ENCODE measurements at regions not wholly inside any gene's neighbourhood (a gene's known extent, or its start where the extent isn't known, plus 50 kb on each side); places are given as distances from the start of the nearest gene placed in this dataset.

GRCh38 chr12:114263056-114263805, 142.7 kb downstream of the TBX5 start:
- in situ Hi-C loops (cut with MboI; ENCODE audit: low pct_unique_long_range_greater_than_20kb, low sequenced_read_pairs), result no loop called here
- no peak for DNase-seq

GRCh38 chr12:114257687-114258086, 148.3 kb downstream of the TBX5 start:
- in situ Hi-C loops (cut with MboI; ENCODE audit: low pct_unique_long_range_greater_than_20kb, low sequenced_read_pairs), result no loop called here
- no peak for DNase-seq

GRCh38 chr12:114254998-114255397, 150.9 kb downstream of the TBX5 start:
- no peak for DNase-seq
- in situ Hi-C loops (cut with MboI; ENCODE audit: low pct_unique_long_range_greater_than_20kb, low sequenced_read_pairs), result no loop called here

- DNase-seq, result no peak
- in situ Hi-C loops (cut with MboI; ENCODE audit: low pct_unique_long_range_greater_than_20kb, low sequenced_read_pairs), result no loop called here
Measured at GRCh38 chr12:114253976-114254778, 151.8 kb downstream of the TBX5 start.

- in situ Hi-C loops (cut with MboI; ENCODE audit: low pct_unique_long_range_greater_than_20kb, low sequenced_read_pairs), result no loop called here
- no peak for DNase-seq
Measured at GRCh38 chr12:114248527-114248926, 157.4 kb downstream of the TBX5 start.

GRCh38 chr12:114245555-114245954, 160.4 kb downstream of the TBX5 start:
- no peak for DNase-seq
- in situ Hi-C loops (cut with MboI; ENCODE audit: low pct_unique_long_range_greater_than_20kb, low sequenced_read_pairs), result no loop called here

- DNase-seq, result peak; percentile 4
- in situ Hi-C loops (cut with MboI; ENCODE audit: low pct_unique_long_range_greater_than_20kb, low sequenced_read_pairs), result no loop called here
Measured at GRCh38 chr12:114241973-114242434, 163.9 kb downstream of the TBX5 start.

- in situ Hi-C loops (cut with MboI; ENCODE audit: low pct_unique_long_range_greater_than_20kb, low sequenced_read_pairs), result no loop called here
- no peak for DNase-seq
Measured at GRCh38 chr12:114240288-114240687, 165.7 kb downstream of the TBX5 start.

- DNase-seq, result no peak
- in situ Hi-C loops (cut with MboI; ENCODE audit: low pct_unique_long_range_greater_than_20kb, low sequenced_read_pairs), result no loop called here
Measured at GRCh38 chr12:114238808-114239207, 167.1 kb downstream of the TBX5 start.

GRCh38 chr12:114237230-114237629, 168.7 kb downstream of the TBX5 start:
- in situ Hi-C loops (cut with MboI; ENCODE audit: low pct_unique_long_range_greater_than_20kb, low sequenced_read_pairs), result no loop called here
- no peak for DNase-seq

GRCh38 chr12:114232187-114232586, 173.8 kb downstream of the TBX5 start:
- DNase-seq, result no peak

GRCh38 chr12:114229150-114229549, 176.8 kb downstream of the TBX5 start:
- in situ Hi-C loops (cut with MboI; ENCODE audit: low pct_unique_long_range_greater_than_20kb, low sequenced_read_pairs), result no loop called here
- DNase-seq, result no peak

More at GRCh38 chr12:114232187-114232586, 173.8 kb downstream of the TBX5 start:
- in situ Hi-C loops (cut with MboI; ENCODE audit: low pct_unique_long_range_greater_than_20kb, low sequenced_read_pairs), result no loop called here

- in situ Hi-C loops (cut with MboI; ENCODE audit: low pct_unique_long_range_greater_than_20kb, low sequenced_read_pairs), result no loop called here
- no peak for DNase-seq
Measured at GRCh38 chr12:114226241-114226928, 179.6 kb downstream of the TBX5 start.

- DNase-seq, result no peak
Measured at GRCh38 chr12:114221957-114222630, 183.8 kb downstream of the TBX5 start.

GRCh38 chr12:114221136-114221833, 184.7 kb downstream of the TBX5 start:
- in situ Hi-C loops (cut with MboI; ENCODE audit: low pct_unique_long_range_greater_than_20kb, low sequenced_read_pairs), result no loop called here
- no peak for DNase-seq

More at GRCh38 chr12:114221957-114222630, 183.8 kb downstream of the TBX5 start:
- in situ Hi-C loops (cut with MboI; ENCODE audit: low pct_unique_long_range_greater_than_20kb, low sequenced_read_pairs), result no loop called here

- no peak for DNase-seq
- in situ Hi-C loops (cut with MboI; ENCODE audit: low pct_unique_long_range_greater_than_20kb, low sequenced_read_pairs), result no loop called here
Measured at GRCh38 chr12:114220311-114220710, 185.6 kb downstream of the TBX5 start.

GRCh38 chr12:114218136-114218535, 187.8 kb downstream of the TBX5 start:
- in situ Hi-C loops (cut with MboI; ENCODE audit: low pct_unique_long_range_greater_than_20kb, low sequenced_read_pairs), result no loop called here
- DNase-seq, result no peak

GRCh38 chr12:114215746-114216145, 190.2 kb downstream of the TBX5 start:
- in situ Hi-C loops (cut with MboI; ENCODE audit: low pct_unique_long_range_greater_than_20kb, low sequenced_read_pairs), result no loop called here

More at GRCh38 chr12:114215746-114216145, 190.2 kb downstream of the TBX5 start:
- no peak for DNase-seq

Measured in KBM-7 (cell line).